ENCODE measurements at regions not wholly inside any gene's neighbourhood (a gene's known extent, or its start where the extent isn't known, plus 50 kb on each side); places are given as distances from the start of the nearest gene placed in this dataset.
"Not testable (repeated sequence)": the region's sequence is repeated elsewhere in the genome, so short reads cannot be mapped to it uniquely, and the experiment has no call there.

DNA sequence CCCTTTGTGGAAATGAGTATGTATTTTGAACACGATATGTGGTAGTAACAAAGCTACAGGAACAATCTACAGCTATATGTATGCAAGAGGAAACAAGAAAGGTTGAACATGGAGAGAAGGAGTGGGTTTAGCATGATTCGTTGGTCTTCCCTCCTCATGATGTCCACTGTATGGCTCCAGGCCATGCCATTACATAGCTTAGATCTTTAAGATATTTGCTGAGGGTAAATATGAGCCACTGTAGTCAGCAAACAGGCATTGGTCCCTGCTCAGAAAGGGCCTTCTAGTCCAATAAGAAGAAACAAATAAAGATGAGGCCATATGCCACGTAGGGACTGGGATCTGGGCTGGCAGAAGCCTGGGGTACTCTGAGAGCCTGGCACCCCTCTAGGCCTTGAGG lies 543.2 kb upstream of the SGCD start:
- no peak for DNase-seq

GRCh38 chr5:155786108-155786507 lies 540.9 kb upstream of the SGCD start:
- no peak for DNase-seq

DNA sequence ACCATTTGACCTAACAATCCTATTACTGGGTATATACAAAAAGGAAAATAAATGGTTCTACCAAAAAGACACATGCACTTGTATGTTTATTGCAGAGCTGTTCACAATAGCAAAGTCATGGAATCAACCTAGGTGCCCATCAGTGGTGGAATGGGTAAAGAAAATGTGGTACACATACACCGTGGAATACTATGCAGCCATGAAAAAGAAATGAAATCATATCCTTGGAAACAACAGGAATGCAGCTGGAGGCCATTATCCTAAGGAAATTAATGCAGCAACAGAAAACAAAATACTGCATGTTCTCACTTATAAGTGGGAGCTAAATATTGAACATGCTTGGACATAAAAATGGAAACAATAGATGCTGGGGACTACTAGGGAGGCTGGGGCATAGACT lies 534.1 kb upstream of the SGCD start:
- DNase-seq = no peak

DNA sequence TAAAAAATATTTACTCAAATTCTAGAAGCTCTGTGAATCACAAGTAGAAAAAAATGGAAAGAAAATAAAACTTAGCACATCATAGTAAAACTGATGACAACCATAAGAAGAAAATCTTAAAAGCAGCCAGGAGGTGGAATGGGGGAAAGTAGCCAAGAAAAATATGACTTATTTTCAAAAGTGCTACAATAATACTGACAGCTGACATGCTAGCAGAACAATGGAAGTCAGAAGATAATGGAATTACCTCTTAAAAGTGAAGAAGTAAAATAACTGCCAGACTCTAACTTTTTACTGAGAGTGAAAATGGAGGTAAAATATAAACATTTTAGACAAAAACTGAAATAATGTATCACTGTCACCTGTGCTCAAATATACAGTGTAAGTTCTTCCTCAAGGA lies 532.2 kb upstream of the SGCD start:
- no peak for DNase-seq

DNA sequence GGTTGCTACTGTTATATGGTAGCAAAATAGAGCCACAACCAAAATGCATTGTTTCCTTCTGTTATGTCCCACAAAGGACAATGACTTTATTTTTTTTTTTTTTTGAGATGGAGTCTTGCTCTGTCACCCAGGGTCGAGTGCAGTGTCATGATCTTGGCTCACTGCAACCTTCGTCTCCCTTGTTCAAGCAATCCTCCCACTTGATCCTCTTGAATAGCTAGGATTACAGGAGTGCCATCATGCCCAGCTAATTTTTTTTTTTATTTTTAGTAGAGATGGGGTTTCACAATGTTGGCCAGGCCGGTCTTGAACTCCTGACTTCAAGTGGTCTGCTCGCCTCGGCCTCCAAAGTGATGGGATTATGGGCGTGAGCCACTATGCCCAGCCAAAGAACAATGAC lies 527.7 kb upstream of the SGCD start:
- DNase-seq = no peak

DNA sequence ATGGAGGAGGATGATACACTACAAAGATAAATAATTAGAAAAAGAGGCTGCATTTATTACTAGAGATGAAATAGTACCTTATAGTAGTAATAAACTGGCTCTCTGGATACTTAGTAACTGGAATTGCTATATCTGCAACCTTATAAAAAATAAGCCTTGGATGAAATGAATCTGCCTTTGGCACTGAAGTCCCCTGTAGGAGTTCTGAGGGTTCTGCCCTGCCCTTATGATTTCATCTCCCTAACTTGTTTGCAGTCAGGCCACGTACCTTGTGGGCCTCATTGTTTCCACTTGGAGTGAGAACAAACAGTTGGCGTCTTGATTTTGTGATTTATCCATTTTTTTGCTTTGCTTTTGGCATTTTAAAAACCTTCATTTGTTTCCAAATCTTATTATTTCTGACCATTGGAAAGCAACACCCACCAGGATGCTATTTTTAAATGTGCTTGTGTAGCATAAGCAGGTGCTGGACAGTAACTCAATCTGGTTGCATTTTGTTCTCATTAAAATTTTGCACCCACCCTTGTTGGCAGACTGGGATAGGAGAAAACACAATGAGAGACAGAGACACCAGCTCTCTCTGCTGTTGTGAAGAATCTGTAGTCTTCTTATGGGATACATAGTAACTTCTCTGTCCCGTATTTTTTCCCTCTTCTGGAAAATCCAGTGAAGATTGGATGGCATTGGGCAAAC lies 518.9 kb upstream of the SGCD start:
- no peak for DNase-seq

DNA sequence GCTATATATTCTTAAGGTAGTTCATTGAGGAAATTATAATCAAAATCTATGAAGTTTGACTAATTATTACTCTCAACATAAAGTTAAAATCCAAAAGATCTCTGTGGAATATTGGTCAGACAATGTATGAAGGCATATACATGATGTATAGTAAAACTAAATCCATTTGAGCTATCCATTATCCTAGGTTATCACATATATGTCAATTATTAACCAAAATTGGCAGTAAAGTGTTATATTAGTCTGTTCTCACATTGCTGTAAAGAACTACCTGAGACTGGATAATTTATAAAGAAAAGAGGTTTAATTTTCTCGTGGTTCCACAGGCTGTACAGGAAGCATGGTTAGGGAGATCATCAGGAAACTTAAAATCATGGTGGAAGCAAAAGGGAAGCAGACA lies 511.7 kb upstream of the SGCD start:
- DNase-seq = no peak

DNA sequence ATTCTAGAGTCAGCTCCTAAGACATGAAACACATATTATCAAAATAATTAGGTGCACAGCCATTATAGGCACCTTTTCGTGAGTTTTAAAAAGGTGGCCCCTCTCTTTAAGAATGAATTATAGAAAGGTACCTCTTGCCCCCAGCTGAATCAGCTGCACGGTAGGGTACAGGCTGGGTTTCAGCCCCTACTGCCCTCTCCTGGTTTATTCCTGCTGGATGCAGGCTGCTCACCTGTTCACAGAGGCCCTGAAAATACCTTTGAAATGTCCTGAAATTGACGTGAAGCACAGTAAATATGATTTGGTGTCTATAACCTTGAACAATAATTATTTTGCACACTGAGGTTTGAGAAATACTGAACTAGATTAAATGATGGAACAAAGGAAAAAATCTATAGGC lies 504.8 kb upstream of the SGCD start:
- no peak for DNase-seq

DNA sequence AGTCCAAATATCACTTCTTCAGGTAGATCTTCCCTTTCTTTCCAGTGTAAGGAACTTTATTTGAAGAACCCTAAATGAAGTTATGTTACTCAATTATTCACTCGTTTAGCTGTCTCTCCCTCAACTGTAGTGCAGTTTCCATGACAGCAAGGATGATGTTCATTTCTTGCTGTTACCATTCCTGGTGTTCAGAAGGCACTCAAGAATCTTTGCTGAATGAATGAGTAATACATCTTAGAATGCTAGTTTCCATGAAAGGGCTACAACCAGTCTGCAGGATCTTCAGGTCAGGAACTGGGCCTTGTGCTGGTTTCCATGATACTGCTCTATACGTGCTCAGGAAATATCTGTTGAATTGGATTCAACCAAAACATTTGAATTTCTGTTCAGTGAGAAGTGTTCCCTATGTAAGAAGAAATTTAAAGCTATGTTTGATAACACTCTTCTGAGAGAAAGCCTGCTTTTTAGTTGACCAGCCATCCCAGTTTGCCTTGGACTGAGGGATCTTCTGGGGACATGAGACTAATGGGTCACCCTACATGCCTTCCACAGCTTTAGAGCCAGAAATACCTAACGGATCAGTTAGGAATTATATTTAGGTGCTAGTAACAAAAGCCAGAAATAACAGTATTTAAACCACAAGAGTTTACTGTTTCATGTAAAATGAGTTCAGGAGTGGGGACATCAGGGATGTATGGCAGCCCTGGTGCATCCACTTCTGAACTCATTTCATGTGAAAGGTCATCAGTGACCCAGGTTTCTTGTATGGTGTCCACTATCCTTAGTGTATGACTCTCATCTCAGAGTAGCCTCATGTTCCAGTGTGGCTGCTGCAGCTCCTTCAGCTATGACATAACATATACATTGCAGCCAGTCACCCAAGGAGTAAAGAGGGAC lies 500.1 kb upstream of the SGCD start:
- DNase-seq = no peak

DNA sequence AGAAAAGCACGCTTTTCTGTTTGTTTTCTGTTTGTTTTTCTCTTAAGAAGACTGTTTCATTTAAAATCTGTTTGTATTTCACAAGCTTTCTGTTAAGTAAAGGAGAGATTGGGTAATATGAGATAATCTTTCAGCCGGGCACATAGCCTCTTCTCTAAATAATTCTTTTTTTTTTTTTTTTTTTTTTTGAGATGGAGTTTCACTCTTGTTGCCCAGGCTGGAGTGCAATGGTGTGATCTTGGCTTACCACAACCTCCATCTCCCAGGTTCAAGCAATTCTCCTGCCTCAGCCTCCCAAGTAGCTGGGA lies 499.5 kb upstream of the SGCD start:
- not testable (repeated sequence) for DNase-seq

DNA sequence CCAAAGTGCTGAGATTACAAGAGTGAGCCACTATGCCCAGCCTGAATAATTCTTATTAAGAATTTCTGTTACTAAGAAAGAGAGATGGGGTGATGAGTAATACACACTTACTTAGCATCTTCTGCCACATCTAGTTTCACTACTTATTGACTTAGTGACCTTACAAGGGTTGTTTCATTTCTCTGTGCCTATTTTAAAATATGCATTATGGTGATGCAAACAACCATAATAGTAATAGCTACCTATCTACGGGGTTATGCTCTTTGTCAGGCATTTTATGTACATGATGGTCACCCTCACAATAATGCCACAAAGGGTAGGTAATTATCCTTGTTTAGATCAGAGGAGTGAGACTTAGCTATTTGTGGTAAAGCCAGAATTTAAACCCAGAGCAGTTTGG lies 499.0 kb upstream of the SGCD start:
- DNase-seq = no peak

DNA sequence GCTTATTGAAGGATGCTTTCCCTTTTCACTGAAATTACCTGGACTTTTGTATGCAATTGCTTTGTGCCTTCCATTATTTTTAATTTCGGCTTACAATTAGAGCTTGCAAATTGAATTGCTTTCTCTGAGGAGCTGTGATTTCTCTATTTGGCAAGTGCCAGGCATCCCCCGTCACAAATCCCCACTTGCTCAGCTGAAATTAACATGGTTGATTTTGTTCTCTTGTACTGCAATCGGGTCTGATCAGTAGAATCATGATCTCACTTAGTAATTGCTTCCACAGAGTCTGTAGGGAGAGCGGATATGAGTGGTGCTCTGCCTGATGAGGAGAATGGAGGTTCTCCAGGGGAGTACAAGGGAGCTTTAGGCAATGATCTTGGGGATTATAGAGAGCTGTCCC lies 495.5 kb upstream of the SGCD start:
- no peak for DNase-seq

GRCh38 chr5:155833287-155833686 lies 493.7 kb upstream of the SGCD start:
- DNase-seq = no peak

DNA sequence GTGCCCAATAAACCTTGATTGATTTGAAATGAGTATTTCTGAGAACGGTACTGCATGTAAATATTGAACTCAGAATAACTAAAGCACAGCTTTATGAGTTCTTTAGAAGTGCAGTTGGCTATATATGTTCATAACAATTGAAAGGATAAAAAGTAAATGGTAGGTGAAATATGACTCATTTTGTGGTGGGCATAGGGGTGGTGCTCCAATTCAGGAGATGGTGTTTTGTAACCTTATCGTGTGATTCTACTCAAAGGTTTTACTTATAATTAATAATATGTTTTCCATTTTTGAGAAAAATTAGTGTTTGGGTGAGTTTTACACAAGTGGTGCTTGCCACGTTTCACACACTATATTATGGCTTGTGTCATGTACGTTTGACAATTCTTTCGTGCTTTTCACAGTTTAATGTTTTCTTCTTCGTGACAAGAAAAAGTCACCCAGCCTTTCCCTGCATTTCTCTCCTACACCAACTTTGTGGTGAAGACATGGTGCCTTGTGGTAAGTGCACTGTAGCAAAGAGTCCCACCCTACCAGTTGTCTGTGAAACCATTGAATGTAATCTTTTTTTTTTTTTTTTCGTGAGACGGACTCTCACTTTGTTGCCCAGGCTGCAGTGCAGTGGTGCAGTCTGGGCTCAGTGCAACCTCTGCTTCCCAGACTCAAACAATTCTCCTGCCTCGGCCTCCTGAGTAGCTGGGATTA lies 492.5 kb upstream of the SGCD start:
- DNase-seq = no peak

- DNase-seq = no peak
Measured at GRCh38 chr5:155836089-155836803, 490.7 kb upstream of the SGCD start.

DNA sequence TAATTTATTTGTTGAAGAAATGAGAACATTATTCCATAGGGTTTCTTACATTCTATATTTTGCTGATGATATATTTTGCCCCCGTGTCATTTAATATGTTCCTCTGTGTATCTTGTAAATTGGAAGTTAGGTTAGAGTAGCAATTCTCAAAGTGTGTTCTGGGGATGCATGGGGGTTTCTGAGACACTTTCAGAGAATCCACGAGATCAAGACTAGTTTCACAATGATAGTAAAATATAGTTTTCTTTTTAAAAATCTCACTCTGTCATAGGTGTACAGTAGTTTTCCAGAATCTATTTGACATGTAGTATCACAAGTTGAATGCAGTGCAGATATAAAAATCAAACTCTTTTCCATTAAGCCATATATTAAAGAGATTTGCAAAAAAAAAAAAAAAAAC lies 488.6 kb upstream of the SGCD start:
- DNase-seq = no peak

GRCh38 chr5:155839251-155840037 lies 487.5 kb upstream of the SGCD start:
- DNase-seq = no peak

GRCh38 chr5:155844542-155844941 lies 482.4 kb upstream of the SGCD start:
- no peak for DNase-seq

GRCh38 chr5:155850370-155850769 lies 476.6 kb upstream of the SGCD start:
- no peak for DNase-seq

DNA sequence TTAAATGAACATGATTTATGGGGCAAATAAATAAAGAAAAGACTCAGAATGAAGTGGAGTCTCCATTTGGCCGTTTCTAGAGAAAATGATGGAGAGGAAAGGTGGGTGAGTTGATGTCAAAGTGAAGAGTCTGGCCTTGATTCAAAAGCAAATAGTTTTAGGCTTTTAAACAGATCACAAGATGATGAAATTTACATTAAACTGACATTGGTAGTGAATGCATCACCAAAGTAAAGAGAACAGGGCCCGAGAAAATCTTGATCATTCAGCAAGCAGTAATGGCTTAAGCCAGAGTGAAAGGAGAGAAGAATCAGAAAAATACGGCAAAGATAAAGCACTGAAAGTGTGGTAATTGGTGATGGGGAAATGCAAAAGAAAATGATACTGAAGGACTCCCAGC lies 460.0 kb upstream of the SGCD start:
- DNase-seq = no peak

GRCh38 chr5:155867522-155868088 lies 459.4 kb upstream of the SGCD start:
- no peak for DNase-seq

GRCh38 chr5:155870636-155871035 lies 456.3 kb upstream of the SGCD start:
- no peak for DNase-seq
